GM19240 (cell line): ENCODE measurements at regions not wholly inside any gene's neighbourhood (a gene's known extent, or its start where the extent isn't known, plus 50 kb on each side); places are given as distances from the start of the nearest gene placed in this dataset.
"Not testable (repeated sequence)": the region's sequence is repeated elsewhere in the genome, so short reads cannot be mapped to it uniquely, and the experiment has no call there.

Source experiments
- DNase-seq: peaks from one replicate; pipeline ENCODE4 v3.0.0; 2011; ENCODE audit warnings: low spot score; ENCODE audit not compliant: insufficient read length

DNA sequence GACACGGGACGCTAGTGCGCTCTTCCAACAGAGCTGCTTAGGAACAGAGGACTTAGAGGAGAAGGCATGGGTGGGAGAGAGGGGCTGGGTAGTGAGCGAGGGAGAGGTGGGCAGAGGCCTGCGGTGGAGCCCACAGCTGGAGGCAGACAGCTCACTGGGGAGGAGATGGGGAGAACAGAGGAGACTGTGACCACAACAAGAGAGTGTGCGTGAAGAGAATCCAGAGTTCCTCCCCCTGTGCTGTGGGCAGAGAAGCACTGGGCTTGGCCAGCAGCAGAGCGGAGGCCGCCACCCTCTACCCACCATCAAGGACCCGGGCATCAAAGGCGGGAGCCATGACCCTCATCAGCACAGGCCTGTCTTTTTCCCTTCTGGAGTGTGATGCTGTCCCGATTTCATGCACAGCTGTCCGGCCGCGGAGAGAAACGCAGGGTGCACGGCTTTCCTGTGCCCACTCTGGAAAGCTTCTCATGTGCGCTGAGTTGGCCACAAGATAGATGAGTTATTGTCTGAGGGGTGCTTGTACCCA lies 228.3 kb upstream of the IRX4 start:
- no peak for DNase-seq

- no peak for DNase-seq
Observed at GRCh38 chr5:2110137-2110933, 227.6 kb upstream of the IRX4 start.

DNA sequence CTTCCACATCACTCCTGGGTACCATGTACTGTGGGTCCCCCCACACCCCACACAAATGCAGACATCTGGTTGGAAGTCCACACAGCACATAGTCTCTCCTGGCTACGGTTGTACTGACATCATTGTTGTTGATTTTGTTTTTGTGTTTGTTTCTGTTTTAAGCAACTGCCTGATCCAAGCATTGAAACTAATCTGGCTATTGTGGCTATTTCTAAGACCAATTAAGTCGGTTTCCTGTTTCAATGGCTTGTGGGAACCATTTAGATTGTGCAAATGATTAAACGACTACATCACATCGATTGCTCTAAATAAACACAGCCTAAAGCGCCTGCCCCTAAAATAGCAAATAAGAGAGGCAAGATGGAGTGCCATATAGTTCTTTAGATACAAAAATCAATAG lies 226.8 kb upstream of the IRX4 start:
- DNase-seq: no peak

DNA sequence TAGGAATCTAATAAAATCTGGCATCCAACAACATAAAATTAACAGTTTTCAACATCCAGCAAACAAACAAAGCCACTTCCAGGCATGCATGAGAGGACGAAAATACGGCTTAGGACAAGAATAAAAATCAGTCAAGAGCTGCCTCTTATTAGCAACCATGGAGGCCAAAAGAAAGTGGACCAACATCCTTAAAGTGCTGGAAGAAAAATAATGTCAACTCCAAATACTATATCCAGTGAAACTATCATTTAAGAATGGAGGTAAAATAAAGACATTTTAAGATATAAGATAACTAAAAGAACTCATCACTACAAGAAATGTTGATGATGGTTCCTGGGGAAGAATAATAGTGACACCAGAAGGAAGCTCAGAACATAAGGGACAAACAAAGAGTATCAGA lies 224.0 kb upstream of the IRX4 start:
- DNase-seq: no peak

DNA sequence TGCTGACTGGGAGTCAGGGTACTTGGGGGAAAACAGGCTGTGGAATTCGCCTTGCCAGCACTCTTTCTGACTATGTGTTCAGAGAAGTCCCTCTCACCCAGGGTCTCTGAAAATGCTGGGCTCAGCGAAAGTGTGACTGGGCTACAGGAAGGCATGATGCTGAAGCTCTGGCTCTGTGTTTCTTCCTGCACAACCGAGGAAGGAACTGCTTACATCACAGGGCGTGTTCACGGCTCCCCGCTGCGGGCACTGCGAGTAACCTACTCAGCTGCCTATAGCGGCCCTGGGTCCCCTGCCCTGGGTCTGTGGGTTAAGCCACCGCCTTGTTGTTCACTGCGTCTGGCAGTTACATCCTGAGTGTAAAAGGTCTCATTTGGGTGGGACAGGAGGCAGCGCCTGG lies 222.4 kb upstream of the IRX4 start:
- DNase-seq: no peak

DNA sequence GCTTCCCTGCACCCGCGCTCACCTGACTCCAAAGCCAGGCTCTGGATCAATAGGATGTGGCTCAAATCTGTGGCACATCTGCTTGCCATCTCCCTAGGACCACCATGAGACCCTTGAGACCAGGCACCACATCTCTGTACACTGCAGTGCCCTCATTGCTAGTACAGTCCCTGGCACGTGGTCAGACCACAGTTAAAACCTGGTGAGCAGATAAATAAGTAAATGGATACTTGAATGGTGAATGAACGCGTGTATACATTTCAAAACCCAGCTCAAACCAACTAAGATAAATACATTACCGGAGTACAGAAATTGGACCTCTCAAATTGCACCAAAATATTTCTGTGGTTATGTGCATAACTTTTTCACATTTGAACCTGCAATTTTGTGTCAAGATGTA lies 221.2 kb upstream of the IRX4 start:
- no peak for DNase-seq

DNA sequence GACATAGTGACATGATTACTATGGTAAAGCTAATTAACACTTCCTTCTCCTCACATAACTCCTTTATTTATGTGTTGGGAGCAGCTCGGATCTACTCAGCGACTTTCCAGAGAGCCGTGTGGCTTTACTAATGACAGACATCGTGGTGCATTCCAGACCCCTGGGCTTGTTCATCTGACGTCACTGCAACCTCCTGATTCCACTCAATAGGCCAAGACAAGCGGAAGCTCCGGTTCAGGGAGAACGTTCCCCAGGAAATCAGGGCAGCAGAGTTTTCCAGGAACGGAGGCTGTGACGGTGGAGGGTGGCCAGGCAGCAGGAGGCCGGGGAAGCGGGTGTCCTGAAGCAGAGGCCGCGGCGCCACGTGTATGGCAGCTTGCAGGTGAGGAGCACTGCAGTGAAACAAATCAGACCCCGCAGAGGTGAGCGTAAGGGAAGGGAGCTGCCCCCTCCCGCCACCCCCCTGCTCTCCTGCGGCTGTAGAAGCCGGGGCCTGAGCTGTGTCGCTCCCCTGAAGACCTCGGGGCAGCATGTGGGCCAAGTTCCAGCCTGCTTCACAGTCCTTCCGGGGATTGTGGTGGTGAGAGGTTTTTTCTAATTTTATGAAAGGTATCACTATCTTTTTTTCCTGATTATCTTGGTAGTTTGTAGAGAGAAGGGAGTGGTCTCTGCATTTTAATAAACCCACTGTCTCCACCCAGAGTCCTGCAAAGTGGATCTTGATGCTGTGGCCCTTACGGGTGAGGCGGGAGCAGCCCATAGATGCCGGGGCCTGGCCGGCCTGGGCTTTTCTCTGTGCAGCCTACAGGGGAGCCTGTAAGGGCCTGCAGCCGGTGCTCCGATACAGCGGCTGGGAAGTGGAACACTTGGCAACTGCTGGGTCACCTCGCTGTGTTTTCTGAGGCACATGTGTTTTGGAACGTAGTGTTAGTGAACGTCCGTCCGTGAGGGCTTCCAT lies 220.4 kb upstream of the IRX4 start:
- no peak for DNase-seq

- no peak for DNase-seq
Observed at GRCh38 chr5:2101685-2102084, 219.0 kb upstream of the IRX4 start.

GRCh38 chr5:2096887-2097505 lies 214.3 kb upstream of the IRX4 start:
- DNase-seq: no peak

DNA sequence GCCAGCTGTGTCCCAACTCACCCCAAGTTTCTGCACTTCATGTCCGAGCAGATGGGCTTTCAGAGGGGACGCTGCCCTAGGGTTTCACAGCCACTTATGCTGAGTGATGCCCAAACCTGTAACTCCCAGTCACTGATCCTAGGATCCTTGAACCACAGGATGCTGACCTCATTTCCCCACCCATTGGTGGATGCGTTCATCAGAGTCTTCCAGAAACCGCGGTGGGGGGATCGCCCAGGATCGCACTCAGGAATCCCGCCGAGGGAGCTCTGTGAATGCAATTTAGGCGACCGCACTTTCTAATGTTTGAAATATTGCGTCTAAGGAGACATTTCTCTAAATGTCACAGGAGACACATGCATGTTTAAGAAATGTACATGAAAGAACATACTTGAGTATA lies 212.3 kb upstream of the IRX4 start:
- DNase-seq: no peak

DNA sequence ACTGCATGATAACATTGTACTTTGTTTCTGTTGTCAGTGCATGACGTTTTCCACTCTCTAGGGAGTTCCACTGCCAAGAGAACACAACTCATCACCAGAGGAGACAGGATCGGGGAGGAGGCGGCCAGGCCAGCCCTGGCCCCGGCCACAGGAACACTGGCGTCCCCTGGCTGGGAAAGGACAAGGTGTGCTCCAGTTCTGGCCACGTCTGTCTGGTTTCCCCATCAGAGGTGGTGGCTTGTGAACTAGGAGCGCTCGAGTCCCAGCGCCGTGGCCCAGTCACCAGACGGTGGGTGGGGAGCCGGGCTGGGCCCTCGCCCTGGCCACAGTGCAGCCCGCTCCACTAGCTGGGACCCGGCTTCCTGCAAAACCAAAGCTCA lies 211.9 kb upstream of the IRX4 start:
- no peak for DNase-seq

DNA sequence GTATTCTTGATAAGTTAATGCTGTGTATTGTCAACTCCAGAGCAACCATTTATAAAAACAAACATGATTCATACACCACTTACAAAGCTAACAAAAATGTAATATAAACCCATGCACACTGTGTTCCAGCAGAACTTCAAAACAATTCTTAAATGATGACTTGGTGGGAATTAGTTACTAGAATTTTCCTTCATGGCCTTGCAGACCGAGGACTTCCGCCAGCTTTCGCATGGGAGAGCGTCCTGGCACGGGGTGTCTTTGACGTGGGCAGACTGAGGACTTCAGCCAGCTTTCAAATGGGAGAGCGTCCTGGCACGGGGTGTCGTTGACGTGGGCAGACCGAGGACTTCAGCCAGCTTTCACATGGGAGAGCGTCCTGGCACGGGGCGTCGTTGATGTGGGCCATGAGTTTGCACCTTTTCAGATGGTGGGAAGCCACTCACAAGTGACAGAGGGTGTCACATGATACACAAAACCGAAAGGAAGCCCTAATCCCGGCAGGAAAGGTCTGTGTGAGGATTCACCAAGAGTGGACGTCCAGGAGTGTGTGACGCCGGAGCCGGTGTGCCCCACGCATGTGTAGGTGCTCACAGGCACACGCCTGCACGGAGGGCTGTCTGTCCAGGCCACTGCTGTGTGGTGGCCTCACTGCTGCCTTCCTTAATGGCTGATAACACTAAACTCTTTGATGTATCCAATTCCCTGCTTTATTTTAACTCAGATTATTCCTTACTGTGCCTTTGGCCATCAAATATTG lies 211.3 kb upstream of the IRX4 start:
- DNase-seq: no peak

GRCh38 chr5:2091921-2092320 lies 209.2 kb upstream of the IRX4 start:
- DNase-seq: no peak

DNA sequence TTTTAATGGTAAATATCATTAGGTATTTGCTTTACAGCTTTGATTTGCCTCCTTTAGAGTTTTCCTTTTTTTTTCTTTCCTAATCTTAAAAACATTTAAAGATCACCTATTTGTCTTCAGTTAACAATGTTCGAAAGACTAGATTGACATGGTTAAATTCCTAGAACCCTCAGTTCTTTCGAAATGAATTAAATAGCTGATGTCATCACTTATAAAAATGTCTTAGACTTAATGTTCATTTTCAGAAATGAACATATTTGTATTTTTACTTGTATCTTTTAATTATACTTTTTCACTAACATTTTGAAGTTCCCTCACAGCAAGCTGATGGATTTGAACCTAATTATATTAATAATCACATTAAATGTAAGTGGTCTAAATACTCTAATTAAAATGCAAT lies 205.3 kb upstream of the IRX4 start:
- DNase-seq: no peak

- DNase-seq: no peak
Observed at GRCh38 chr5:2075365-2075764, 192.6 kb upstream of the IRX4 start.

- DNase-seq: no peak
Observed at GRCh38 chr5:2071562-2071961, 188.8 kb upstream of the IRX4 start.

DNA sequence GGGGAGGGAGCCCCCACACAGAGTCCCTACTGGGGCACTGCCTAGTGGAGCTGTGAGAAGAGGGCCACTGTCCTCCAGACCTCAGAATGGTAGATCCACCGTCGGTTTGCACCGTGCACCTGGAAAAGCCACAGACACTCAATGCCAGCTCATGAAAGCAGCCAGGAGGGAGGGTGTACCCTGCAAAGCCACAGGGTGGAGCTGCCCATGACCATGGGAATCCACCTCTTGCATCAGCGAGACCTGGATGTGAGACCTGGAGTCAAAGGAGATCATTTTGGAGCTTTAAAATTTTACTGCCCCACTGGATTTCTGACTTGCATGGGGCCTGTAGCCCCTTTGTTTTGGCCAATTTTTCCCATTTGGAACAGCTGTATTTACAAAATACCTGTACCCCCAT lies 188.1 kb upstream of the IRX4 start:
- not testable (repeated sequence) for DNase-seq

GRCh38 chr5:2068531-2068930 lies 185.8 kb upstream of the IRX4 start:
- DNase-seq: no peak

DNA sequence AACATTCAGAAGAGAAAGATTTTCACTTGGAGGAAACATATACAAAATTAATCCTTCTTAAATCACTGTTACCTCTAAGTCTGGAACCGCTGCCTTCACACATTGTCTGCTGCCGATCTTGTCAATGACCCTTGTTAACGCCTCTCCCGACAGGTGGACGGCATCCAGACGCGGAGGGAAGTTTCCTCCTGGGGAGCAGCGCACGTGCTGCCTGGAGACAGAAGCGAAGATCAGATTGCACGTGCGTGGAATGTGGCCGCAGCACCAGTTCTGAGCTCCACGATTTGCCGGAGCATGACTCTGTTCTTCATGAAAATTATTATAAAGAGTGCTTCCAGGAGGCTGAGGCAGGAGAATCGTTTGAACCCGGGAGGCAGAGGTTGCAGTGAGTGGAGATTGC lies 183.6 kb upstream of the IRX4 start:
- DNase-seq: no peak

DNA sequence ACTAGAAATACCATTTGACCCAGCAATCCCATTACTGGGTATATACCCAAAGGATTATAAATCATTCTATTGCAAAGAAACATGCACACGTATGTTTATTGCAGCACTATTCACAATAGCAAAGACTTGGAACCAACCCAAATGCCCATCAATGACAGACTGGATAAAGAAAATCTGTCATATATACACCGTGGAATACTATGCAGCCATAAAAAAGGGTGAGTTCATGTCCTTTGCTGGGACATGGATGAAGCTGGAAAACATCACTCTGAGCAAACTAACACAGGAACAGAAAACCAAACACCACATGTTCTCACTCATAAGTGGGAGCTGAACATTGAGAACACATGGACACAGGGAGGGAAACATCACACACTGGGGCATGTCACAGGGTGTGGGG lies 180.7 kb upstream of the IRX4 start:
- not testable (repeated sequence) for DNase-seq

- DNase-seq: no peak
Observed at GRCh38 chr5:2052687-2053086, 170.0 kb upstream of the IRX4 start.
